ENCODE measurements at regions not wholly inside any gene's neighbourhood (a gene's known extent, or its start where the extent isn't known, plus 50 kb on each side); places are given as distances from the start of the nearest gene placed in this dataset.

- TF ChIP-seq CTCF (IDR thresholded peaks at IDR 0.05) (no peak), POLR2A (IDR thresholded peaks at IDR 0.05) (no peak)
These were observed 187.9 kb downstream of the SNX10 start for GRCh38 chr7:26479581-26479980.

Measured in esophagus squamous epithelium (tissue), 4 donors.